Activated CD4-positive, alpha-beta T cell treated with anti-CD3 and anti-CD28 coated beads, Interleukin-2, amount 50 U/mL, for 16 hours (primary cell): ENCODE measurements at regions not wholly inside any gene's neighbourhood (a gene's known extent, or its start where the extent isn't known, plus 50 kb on each side); places are given as distances from the start of the nearest gene placed in this dataset.
"Not testable (repeated sequence)": the region's sequence is repeated elsewhere in the genome, so short reads cannot be mapped to it uniquely, and the experiment has no call there.

ENCODE experiments used
- DNase-seq: peaks from one replicate; pipeline ENCODE4 v3.0.0-alpha.2; 2020

DNA sequence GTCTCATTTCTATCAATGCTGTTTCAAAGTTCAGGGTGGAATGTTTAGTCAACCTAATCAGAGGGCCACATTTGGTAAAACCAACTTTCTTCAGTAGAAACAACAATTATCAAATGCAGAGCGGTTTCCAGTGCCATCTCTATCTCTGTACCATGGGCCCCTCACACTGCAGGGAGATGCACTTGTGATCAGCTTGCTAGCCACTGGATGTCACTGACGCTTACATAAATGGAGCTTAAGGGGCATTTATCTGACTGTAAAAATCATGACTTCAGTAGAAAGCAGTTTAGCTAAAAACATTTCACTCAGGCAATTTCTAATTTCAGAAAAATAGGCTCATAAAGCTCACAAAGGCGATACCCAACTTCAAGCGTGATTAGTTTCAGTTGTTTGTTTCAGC is 678.0 kb downstream of the ZEB2 start:
- no peak for DNase-seq

DNA sequence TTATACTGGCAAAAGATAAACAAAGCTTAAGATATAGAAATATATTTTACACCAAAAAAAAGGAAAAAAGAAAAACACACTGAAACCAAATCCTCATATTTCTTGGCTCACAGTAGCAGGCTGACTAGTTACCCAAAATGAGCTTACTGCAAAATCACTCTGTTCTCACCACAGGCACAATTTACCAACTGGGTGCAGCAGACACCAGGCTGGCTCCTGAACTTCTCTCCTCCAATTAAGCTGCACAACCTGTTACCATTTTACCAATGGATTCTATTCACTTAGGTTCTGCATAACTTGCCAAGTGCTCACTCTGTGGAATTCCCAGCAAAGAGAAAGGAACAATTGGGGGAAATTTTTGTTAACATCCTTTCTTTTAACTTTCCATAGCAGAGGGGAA is 679.3 kb downstream of the ZEB2 start:
- no peak for DNase-seq

DNA sequence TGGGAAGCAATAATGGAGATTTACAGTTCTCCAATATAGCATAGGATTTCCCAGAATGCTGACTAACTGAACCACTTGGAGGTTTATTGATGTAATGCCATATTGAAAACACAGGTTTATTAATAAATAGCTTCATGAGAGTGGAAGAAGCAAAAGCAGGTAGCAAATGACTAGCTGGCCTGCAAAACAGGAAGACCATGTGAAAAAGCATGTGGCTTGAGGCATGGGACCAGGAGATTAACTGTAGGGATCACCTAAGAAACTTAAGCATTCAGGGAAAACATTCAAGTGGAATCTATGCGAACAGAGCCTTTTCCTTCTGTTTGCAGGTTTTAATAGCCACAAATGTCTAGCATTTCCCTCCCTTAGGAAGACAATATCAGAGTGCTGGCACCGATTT is 679.7 kb downstream of the ZEB2 start:
- DNase-seq, result no peak

DNA sequence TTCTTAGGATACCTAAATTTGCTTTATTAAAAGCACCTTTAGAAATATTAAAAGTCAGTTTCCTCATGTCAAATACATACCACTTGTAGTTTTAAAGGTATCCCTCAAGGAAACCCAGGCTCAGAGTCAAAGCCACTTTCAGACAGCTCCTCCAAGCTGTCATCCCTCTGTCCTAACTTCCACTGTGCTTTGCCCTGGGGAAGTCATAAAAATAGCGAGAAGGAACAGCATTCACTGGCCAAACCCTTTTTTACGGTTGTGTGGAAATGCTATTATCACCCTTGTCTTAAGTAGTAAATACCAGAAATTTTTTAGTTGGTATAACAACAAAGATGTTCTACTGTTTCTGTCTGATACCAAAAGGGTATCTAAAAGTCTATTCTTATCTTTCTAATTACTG is 680.5 kb downstream of the ZEB2 start:
- DNase-seq, result no peak

DNA sequence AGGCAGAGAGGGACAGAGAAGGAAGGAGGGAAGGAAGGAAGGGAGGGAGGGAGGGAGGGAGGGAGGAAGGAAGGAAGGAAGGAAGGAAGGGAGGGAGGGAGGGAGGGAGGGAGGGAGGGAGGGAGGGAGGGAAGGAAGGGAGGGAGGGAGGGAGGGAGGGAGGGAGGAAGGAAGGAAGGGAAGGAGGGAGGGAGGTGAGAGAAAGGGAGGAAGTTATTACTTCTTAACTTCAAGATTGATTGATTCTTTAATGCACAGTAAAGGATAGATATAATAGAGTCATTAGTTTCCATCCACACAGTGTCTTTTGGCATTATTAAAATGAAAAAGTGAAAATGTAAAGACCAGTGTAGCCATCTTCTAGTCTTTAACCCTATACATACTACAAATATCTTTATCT is 682.9 kb downstream of the ZEB2 start:
- not testable (repeated sequence) for DNase-seq

DNA sequence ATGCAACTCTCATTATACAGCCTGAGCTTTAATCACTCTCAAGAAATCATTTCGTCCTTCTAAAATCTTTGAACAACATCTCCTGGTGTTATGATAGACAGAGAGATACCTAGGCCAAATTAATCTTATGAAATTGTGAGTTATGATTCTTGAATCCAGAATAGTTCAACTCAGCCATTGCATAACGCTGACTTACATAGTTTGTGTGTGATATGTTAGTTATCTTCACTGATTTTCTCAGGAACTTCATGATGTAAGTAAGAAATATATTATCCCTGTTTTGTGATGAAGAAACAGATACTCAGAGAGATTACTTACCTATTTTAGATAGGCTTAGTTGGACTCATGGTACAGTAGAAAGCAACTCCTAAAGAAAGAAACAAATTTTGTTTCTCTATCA is 684.4 kb downstream of the ZEB2 start:
- DNase-seq, result no peak

DNA sequence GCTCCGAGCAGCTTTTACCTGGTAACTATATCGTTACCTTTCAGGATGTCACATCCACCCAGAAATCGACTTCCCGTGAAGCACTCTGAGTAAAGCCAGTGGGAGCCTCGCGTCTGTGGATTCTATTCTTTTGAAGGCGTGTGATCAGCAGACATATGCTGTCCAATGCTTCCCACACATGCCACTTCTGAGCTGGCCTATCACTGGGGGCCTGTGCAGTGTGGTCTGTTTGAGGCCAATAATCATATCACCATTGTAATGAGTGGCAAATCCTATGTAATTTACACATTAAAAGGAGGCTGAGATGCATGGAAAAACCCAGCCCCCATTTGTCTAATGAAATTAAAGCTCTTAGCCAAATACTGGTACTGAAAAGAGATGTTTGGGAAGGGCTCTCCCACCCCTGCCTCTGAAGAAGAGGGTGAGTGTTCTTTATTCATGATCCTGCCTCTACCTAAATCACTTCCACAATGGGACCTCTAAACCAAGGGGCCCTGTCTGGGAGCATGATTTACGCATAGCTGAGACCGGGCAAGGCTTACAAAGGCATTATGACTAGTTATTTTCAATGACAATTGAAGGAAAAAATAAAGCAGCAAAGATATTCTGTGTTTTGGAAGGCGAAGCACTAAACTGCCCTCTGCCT is 686.8 kb downstream of the ZEB2 start:
- DNase-seq, result no peak

DNA sequence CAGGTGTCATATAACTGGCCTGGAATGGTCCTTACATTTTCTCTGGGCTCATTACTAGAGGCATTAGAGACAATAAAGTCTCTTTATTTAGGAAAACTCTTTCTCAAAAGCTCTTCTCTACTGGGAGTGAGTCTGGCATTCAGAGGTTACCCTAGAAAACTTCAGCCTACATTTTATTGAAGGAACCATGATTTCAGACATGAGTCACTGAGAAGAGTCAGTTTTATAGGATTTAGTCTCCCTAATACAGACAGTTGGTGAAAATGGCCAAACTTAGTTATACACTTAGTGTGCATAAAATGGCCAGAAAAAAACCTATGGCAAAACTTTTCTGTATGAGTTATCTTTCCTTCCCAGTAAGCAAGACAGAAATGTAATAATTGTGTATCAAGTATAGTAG is 689.4 kb downstream of the ZEB2 start:
- no peak for DNase-seq

DNA sequence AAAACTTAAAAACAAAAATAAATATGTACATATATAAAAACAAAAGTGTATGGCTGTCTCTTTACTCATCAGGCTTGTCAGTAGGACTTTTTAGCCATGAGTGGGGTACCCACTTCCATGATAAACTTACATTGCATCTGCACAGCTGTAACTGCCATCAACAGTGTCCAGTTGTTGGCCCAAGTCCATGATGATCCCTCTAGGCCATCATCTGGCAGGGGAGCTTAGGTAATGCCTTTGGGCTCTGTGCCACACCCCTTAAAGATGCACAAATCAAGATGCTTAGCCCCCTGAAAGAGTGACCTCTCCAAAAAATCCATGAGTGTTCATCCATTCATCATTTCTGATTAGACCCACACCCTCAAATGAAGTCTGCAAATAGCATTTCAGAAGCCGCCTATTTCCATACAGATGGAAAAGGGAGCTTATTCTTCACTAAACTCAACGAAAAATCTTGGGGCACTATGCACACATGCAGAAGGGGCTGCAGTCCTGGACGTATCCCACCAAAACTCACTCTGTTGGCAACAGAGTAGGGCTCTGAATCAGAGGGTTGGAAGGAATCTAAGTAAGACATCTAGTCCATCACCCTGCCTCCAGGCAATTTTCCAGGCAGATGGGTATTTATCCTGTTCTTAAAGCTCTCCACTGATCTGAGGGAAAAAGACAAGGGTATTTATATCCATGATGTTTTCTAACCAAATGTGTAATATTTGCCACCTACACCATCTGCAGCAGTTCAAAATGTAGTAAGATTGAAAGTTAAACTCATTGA is 691.0 kb downstream of the ZEB2 start:
- no peak for DNase-seq

DNA sequence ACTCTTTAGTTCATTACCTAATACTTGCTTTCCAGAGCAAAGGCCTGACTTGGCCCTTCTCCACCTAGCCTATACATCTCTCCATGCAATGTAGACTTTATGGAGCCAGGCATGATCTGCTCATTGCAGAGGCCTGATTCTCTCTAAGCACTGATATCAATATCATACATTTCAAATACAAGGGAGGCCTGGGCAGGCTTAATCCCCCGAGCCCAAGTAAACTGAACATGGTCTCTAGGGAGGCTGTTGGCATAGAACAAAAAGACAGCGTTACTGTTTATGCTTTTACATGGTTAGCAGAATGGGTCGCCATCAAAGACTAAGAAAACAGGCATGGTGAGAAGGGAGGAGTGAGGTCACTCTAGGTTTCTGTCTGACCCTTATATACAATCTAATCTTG is 695.1 kb downstream of the ZEB2 start:
- no peak for DNase-seq

DNA sequence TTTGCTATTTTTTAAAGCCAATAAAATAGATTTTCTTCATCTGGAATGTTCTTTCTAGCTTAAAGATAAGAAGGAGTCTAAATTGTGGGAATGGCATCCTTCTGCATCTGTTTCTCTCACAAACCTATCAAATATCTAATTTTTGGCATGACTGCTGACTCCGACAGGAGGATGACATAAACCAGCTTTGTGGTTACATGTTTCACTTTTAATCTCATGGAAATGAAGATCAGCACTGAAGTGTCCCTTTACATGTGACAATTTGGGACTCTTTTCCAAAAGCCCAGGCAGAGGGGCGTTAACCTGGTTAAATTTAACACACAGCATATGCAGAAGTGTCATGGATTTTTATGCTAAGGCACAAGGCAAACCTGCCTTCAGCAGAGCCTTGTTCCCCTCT is 694.7 kb downstream of the ARHGAP15 start:
- DNase-seq, result no peak

DNA sequence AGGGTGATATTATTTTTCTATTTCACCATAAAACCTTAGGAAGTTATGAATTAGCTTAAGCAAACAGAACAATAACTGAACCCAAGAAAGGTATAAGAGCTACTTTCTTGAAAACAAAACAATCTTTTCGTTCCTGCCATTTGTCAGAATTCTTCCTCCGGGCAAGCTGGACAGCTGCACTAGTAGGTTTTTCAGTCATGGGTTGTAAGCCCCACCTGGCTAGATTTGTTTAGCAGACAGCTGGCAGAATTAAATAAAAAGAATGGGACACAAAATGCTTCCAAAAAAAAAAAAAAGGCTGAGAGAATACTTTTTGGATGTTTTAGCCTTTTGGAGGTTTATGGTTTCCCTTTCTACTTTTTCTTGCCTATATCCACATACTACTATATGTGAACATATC is 694.1 kb downstream of the ARHGAP15 start:
- DNase-seq, result no peak

DNA sequence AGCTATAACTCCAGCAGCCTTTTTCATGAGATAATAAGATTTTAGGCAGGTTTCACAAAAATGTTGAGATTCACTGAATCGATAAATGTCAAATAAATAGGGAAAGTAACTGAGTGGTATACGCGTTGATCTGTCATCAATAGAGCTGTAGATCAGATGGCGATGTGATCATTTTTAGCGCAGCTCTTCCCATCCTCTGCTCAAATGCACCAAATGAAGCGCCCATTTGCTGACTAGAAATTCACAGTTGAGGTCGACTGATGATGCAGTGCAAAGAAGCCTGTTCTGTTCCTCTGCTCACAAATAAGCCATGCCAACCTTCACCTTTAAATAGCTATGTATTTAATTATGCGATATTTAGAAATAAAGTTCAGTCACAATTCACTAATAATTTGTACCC is 693.5 kb downstream of the ARHGAP15 start:
- DNase-seq, result no peak

DNA sequence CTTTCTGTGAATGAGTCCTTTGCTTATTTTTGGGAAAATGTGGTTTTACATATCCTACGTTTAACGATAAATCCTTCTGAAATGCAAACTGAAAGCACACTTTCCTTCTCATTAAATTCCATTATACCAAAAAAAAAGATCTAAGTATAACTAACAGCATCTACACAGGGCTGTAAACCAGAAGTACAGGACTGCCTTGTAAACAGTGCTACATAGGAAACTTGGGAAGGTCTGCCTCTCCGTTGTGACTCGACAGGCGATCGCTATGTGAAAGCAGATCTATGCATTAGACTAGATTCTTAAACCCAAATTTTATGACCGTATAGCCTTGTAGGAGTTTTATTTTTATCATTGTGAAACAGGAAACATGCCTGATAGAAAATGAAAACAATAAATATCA is 690.5 kb downstream of the ARHGAP15 start:
- no peak for DNase-seq

DNA sequence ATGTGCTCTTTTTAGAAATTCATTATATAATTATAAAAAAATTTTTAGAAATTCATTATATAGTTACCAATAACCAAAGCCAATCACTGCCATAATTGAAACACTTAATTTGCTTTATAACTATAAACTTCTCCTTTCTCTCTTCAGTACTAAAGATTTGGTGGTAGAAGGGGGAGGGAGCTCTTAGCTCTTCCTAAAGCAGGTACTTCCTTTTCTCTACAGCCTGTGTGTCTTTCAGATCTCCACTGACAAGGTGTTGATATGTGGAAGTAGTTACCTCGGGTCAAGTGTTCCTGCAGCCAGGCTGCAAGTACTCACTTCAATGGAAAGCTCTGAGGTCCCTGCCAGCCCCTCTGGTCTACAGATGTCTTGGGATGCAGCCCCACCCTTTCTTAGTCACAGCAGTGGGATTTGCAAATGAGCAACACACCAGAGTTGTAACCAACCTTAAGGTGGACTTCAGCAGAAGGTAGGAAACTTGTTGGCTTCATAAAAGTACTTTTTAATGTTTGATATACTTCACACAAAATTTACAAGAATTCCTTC is 690.0 kb downstream of the ARHGAP15 start:
- no peak for DNase-seq
